NCI-H1092 treated with DMSO at 0.1 percent for 48 hours (cell line): ENCODE measurements at regions not wholly inside any gene's neighbourhood (a gene's known extent, or its start where the extent isn't known, plus 50 kb on each side); places are given as distances from the start of the nearest gene placed in this dataset.

ENCODE experiments used
- DNase-seq: peaks from one replicate; lab custom pipeline; 2025; lab: John Stamatoyannopoulos, UW

- DNase-seq = no peak
These were observed 374.0 kb downstream of the ZNF608 start for GRCh38 chr5:124372457-124372856.

GRCh38 chr5:124371111-124371706, 375.2 kb downstream of the ZNF608 start:
- no peak for DNase-seq

GRCh38 chr5:124370601-124371000, 375.8 kb downstream of the ZNF608 start:
- no peak for DNase-seq

- DNase-seq = peak; percentile 83
These were observed 381.1 kb downstream of the ZNF608 start for GRCh38 chr5:124365361-124365801.

GRCh38 chr5:124355928-124356327, 390.5 kb downstream of the ZNF608 start:
- DNase-seq = no peak

GRCh38 chr5:124353016-124353415, 393.4 kb downstream of the ZNF608 start:
- no peak for DNase-seq

GRCh38 chr5:124352312-124352711, 394.1 kb downstream of the ZNF608 start:
- no peak for DNase-seq

GRCh38 chr5:124349931-124350330, 396.5 kb downstream of the ZNF608 start:
- no peak for DNase-seq

GRCh38 chr5:124343451-124343867, 403.0 kb downstream of the ZNF608 start:
- no peak for DNase-seq

- no peak for DNase-seq
These were observed 403.5 kb downstream of the ZNF608 start for GRCh38 chr5:124342986-124343385.

- DNase-seq = no peak
These were observed 403.9 kb downstream of the ZNF608 start for GRCh38 chr5:124342584-124342983.

- peak; percentile 6 for DNase-seq
These were observed 404.4 kb downstream of the ZNF608 start for GRCh38 chr5:124342027-124342471.

- DNase-seq = no peak
These were observed 405.2 kb downstream of the ZNF608 start for GRCh38 chr5:124341066-124341858.

GRCh38 chr5:124337996-124338395, 408.4 kb downstream of the ZNF608 start:
- no peak for DNase-seq

- DNase-seq = no peak
These were observed 413.0 kb downstream of the ZNF608 start for GRCh38 chr5:124333298-124333979.

GRCh38 chr5:124332273-124332672, 414.2 kb downstream of the ZNF608 start:
- DNase-seq = no peak

GRCh38 chr5:124330595-124331220, 415.7 kb downstream of the ZNF608 start:
- no peak for DNase-seq

GRCh38 chr5:124328201-124328600, 418.2 kb downstream of the ZNF608 start:
- DNase-seq = no peak

- no peak for DNase-seq
These were observed 427.8 kb downstream of the ZNF608 start for GRCh38 chr5:124318661-124319060.

GRCh38 chr5:124317451-124317850, 429.0 kb downstream of the ZNF608 start:
- no peak for DNase-seq

- DNase-seq = no peak
These were observed 430.6 kb downstream of the ZNF608 start for GRCh38 chr5:124315741-124316415.

GRCh38 chr5:124310453-124310852, 436.0 kb downstream of the ZNF608 start:
- no peak for DNase-seq
